ENCODE measurements at regions not wholly inside any gene's neighbourhood (a gene's known extent, or its start where the extent isn't known, plus 50 kb on each side); places are given as distances from the start of the nearest gene placed in this dataset.
"Not testable (repeated sequence)": the region's sequence is repeated elsewhere in the genome, so short reads cannot be mapped to it uniquely, and the experiment has no call there.

DNA sequence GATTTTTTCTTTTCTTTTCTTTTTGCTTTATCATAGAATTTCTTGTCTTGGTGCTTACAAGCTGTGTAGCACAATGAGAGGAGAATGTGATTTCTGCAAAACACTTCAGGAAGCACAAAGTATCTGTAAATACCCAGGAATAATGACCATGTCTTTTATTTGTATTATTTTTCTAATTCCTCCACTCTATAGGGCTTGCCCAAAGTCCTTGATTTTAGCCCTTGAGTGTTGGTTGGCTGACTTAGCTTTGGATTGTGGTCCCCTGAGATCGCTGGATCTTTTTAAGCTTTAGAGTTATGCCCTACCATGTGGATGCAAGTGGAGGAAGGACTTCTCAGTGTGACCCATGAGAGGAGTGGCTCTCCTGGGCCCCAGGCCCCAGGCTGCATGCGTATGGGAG, 52.2 kb downstream of the HOXC4 start:
- not testable (repeated sequence) for H3K4me3 ChIP-seq (ENCODE audit: low read length); H3K4me1 ChIP-seq (ENCODE audit: insufficient read depth, low read length); H3K9me3 ChIP-seq (ENCODE audit: low read depth, low read length)
- H3K27me3 ChIP-seq (ENCODE audit: insufficient read depth, low read length) = peaks cover 19% of the 10 kb centered on the region

DNA sequence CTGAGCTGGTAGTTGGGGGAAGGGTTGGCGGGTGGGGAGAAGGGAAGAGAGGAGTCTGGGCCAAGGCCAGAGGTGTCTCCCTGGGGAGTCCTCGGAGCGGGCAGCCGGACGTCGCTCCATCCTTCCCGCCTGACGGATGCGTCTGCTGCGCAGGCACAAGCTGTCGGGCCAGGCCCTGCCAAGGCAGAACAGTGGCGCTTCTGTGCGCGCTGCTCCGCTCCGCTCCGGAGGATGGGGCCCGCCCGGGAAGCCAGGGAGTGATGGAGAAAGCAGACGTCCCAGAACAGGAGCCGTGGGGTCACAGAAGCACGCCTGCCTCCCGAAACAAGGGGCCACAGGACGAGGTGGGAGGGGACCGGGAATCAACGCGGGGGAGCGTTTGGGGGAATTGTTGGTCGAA, 52.6 kb downstream of the HOXC4 start:
- H3K9me3 ChIP-seq (ENCODE audit: low read depth, low read length); H3K4me3 ChIP-seq (ENCODE audit: low read length); H3K4me1 ChIP-seq (ENCODE audit: insufficient read depth, low read length): not testable (repeated sequence)
- H3K27me3 ChIP-seq (ENCODE audit: insufficient read depth, low read length) = peaks cover 19% of the 10 kb centered on the region

DNA sequence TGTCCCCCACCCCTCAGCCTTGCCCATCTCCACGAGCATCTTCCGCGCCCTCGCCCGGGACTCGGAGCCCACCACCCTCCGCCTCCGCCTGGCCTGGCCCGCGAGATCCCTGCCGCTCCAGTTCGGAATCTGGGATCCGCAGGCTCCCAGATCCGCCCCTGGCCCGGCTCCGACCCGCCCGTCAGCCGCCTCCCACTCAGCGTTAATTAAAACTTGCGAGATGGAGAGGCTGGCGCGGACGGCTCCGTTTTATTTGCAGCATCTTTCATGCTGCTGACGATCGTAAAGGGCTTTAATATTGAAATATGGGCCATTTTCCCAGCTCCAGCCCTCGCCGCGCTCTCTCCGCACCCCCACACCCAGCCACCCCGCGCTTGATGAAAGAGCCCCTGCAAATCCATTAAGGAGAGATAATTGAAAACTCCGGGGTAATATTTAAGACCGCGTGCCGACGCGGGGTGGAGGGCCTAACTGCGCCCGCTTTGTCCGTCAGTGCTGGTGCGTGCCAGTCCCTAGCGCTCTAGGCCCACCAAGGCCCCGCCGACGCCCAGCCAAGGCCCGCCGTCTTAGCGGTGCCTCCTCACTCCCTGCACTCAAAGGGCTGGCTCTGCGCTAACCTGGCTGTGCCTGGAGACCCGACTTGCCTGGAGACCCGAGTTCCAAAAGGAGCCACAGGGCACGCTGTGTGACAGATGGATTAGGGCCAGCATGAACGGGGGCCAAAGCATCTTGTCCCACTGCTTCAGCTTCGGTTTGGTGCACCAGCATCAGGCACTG, 53.4 kb downstream of the HOXC4 start:
- H3K4me3 ChIP-seq (ENCODE audit: low read length); H3K9me3 ChIP-seq (ENCODE audit: low read depth, low read length); H3K4me1 ChIP-seq (ENCODE audit: insufficient read depth, low read length): not testable (repeated sequence)
- H3K27me3 ChIP-seq (ENCODE audit: insufficient read depth, low read length) = peaks cover 21% of the 10 kb centered on the region

DNA sequence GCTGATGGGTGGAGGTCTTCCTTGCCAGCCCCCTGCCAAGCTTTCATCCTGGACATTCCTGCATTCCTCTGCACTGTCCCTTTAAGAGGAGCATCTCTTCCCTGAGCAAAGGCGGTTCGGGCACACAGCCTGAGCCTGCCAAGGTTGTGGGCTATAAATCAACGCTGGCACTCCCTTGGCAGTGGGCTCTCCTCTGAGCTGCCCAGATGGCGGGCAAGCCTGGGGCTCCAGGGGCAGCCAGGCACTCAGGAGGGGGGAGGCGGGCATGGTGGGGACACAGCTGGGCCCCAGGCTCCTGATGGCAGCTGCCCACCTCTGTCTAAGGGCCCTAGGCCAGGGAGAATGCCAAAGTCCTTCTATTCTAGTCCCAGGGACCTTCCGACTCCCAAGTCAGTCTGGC, 58.7 kb downstream of the HOXC4 start:
- not testable (repeated sequence) for H3K4me3 ChIP-seq (ENCODE audit: low read length); H3K9me3 ChIP-seq (ENCODE audit: low read depth, low read length); H3K27me3 ChIP-seq (ENCODE audit: insufficient read depth, low read length); H3K4me1 ChIP-seq (ENCODE audit: insufficient read depth, low read length)

DNA sequence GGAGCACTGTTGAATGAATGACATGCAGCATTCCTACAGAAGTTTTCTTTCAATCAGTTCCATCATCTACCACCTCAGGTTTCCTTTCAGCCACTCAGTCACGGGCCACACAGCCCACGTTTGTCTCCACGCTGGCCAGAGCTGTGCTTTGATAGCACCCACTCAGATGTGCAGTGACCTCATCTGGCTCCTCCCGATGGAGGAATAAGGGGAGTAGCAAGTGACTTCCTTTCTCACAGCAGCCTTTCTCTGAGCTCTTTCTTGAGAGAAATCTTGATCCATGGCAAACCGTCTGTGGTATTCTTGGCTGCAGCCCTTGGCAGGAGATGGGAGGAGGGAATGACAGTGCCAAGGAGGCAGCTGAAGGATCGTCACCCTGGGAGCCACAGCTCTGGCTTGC, 62.4 kb downstream of the HOXC4 start:
- not testable (repeated sequence) for H3K27me3 ChIP-seq (ENCODE audit: insufficient read depth, low read length); H3K9me3 ChIP-seq (ENCODE audit: low read depth, low read length); H3K4me3 ChIP-seq (ENCODE audit: low read length); H3K4me1 ChIP-seq (ENCODE audit: insufficient read depth, low read length)

DNA sequence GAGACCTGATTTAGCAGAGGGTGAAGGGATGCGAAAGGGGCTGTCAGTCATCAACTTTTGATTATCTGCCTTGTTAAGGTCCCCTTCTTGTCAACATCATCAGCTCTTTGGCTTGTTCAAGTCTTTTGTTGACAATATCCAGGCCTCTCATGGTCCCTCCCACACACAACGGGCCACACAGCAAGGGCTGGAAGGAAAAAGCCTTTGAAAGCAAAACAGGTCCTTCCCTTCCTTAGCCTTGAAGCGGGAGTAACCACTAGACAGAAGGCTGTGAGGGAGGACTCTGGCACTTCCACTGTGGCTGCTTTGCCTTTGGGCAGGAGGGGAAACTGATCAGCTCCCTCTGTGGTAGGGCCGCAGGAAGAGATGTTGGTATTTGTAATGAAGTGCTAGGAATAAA, 63.8 kb downstream of the HOXC4 start:
- H3K27me3 ChIP-seq (ENCODE audit: insufficient read depth, low read length); H3K9me3 ChIP-seq (ENCODE audit: low read depth, low read length); H3K4me3 ChIP-seq (ENCODE audit: low read length); H3K4me1 ChIP-seq (ENCODE audit: insufficient read depth, low read length): not testable (repeated sequence)

DNA sequence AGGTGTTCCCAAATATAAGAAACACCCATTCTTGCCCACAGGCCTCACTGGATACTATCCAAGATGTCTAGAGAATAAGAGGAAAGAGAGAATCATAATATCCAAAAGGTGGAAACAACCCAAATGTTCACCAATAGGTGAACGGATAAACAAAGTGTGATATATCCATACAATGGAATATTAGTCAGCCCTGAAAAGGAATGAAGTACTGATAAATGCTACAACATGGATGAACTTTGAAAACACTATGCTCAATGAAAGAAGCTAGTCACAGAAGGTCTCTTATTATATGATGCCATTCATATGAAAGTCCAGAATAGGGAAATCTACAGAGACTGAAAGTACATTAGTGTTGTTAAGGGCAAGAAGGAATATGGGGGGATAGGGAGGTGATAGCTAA, 65.4 kb downstream of the HOXC4 start:
- not testable (repeated sequence) for H3K9me3 ChIP-seq (ENCODE audit: low read depth, low read length); H3K4me3 ChIP-seq (ENCODE audit: low read length); H3K4me1 ChIP-seq (ENCODE audit: insufficient read depth, low read length)
- peaks cover 16% of the 10 kb centered on the region for H3K27me3 ChIP-seq (ENCODE audit: insufficient read depth, low read length)

DNA sequence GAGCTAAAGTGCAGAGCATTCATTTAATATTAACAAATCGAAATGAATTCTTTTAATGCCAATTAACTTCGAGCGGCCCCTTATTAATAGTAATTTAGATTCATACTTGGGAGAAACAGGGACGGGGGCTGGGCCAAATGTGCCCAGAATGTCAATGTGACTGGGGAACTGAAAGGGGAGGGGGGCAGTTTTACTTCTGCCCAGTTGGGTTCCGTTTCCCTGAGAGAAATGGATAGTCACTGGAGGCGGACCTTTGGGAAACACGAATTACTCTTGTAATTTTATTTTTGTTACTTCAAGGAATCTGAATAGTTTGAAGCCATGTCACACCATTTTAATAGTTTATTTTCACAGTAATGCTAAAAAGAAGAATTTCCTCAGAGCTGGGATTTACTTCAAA, 64.8 kb downstream of the SMUG1 start:
- Histone ChIP-seq H3K27me3 (ENCODE audit: insufficient read depth, low read length) (peaks cover 60% of the 10 kb centered on the region), H3K4me1 (ENCODE audit: insufficient read depth, low read length) (peaks cover 16% of the 10 kb centered on the region)
- not testable (repeated sequence) for H3K4me3 ChIP-seq (ENCODE audit: low read length); H3K9me3 ChIP-seq (ENCODE audit: low read depth, low read length)

DNA sequence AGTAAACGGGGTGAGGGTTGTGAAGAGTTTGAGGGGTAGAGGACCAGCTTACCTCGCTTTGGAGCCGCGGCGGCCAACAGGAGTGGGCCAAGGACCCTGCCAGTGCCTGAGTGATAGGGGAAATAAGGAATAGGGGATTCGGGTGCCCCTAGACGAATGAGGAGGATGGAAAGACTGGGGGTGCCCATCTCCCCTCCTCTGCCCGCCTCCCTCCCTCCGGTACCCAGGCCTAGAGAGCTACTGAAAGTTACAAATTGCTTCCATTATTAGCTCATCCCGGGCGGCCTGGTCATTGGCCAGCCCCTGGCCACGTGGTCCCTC, 63.1 kb downstream of the SMUG1 start:
- Histone ChIP-seq H3K27me3 (ENCODE audit: insufficient read depth, low read length) (peaks cover 71% of the 10 kb centered on the region), H3K4me1 (ENCODE audit: insufficient read depth, low read length) (peaks cover 16% of the 10 kb centered on the region)
- H3K9me3 ChIP-seq (ENCODE audit: low read depth, low read length); H3K4me3 ChIP-seq (ENCODE audit: low read length): not testable (repeated sequence)

DNA sequence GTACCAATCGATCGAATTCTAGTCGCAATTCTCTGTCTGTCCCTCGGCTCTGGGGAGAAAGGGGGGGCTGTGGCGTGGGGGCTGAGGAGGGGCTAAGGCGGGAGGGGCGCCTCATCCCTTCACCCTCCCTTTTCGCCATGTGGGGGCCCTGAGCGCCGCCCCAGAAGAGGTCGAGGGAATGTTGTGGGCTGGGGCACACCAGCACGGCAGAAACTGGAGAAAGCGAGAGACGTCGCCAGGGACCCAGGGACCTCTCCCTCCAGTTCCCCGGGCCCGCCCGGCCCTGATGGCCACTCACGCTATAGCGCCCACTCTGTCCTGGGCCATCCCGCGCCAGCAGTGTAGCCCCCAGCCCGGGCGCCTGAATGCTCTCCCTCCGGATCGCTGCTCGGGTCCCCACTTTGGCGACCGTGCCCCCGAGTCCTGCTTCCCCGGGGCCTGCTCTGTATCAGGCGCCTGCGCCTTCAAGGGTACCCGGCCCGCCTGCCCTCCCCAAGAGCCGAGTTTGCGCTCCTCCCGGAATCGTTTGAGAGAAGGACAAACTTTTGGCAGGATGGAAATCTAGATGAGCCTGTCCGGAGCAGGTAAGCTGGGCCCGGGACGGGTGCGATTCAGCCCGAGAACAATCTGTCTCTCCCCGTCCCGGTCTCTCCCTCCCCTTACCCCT, 62.6 kb downstream of the SMUG1 start:
- Histone ChIP-seq H3K9me3 (ENCODE audit: low read depth, low read length) (no peaks in the 10 kb centered on the region), H3K4me3 (ENCODE audit: low read length) (no peak overlapping the region), H3K4me1 (ENCODE audit: insufficient read depth, low read length) (peaks cover 16% of the 10 kb centered on the region), H3K27me3 (ENCODE audit: insufficient read depth, low read length) (peaks cover 76% of the 10 kb centered on the region)

DNA sequence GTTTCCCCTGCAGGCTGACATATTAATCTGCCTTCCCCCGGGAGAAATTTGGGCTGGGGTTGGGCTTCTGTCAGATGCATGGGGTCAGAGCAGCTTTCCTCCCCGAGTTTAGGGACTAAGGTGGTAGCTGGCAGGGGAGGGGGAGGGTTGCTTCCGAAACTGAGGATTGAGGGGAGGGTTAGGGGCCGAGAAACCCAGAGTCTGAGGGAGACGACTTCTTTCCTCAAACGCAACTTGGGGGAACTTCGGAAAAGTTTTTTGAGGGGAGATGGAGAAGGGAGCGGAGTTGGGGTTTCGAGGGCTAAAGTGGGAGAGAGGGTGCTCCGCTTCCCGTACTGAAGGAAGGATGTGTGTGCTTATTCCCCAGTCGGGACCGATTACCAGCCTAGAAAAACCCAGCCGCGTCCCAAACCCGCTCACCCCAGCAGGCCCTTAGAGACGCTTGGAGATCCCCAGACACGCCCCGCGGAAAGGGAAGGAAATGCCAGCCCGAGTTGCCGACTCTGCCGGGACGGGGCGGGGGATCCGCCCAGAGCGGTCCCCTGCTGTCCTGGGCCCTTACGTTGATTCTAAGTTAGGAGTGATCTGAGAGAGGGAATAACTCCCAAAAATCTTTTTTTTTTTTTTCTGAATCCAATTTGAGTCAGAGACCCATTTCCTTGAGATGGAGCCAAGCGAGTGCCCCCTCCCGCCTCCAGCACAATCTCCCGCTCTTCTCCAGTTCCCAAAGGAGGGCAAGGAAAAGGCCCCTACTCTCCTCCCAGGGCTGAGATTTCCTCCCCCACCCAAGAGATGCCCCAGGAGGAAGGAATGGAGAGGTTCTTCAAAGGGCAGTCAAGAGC, 61.9 kb downstream of the SMUG1 start:
- Histone ChIP-seq H3K4me3 (ENCODE audit: low read length) (no peak overlapping the region), H3K27me3 (ENCODE audit: insufficient read depth, low read length) (peaks cover 77% of the 10 kb centered on the region), H3K4me1 (ENCODE audit: insufficient read depth, low read length) (peaks cover 16% of the 10 kb centered on the region), H3K9me3 (ENCODE audit: low read depth, low read length) (no peaks in the 10 kb centered on the region)

DNA sequence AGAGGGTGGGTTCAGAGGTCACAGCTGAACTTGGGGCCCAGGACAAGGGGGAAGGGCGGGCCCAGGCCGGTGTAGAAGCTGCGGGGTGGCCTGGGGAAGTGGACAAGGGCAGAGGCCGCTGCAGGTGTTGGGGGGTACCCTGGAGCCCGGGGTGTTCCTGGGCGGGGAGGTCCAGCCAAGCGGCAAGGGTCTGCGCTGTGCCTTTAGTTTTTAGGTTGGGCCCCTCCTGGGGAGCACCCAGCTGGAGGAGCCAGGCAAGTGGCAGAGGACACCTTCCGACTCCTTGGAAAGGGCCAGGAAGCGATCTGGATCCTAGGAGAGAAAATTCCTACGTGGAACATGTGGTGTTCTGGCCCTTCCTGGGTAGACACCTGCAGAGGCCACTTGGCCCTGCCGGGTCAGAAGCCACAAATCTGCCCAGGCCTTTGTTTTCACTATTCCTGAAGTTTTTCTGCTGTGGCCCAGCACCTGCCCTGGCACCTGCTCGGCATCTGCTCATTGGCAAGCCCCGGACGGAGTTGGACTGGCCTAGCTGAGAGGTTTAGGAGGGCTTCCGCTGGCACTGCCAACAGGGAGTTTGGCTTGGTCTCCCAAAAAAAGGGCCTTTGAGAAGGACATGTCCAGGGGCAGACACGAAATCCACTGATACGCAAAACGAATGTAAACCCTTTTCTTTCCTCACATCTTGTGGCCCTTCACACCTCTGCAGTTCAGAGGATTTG, 61.1 kb downstream of the SMUG1 start:
- no peaks in the 10 kb centered on the region for H3K9me3 ChIP-seq (ENCODE audit: low read depth, low read length)
- no peak overlapping the region for H3K4me3 ChIP-seq (ENCODE audit: low read length)
- H3K4me1 ChIP-seq (ENCODE audit: insufficient read depth, low read length) = peaks cover 16% of the 10 kb centered on the region
- peaks cover 78% of the 10 kb centered on the region for H3K27me3 ChIP-seq (ENCODE audit: insufficient read depth, low read length)

DNA sequence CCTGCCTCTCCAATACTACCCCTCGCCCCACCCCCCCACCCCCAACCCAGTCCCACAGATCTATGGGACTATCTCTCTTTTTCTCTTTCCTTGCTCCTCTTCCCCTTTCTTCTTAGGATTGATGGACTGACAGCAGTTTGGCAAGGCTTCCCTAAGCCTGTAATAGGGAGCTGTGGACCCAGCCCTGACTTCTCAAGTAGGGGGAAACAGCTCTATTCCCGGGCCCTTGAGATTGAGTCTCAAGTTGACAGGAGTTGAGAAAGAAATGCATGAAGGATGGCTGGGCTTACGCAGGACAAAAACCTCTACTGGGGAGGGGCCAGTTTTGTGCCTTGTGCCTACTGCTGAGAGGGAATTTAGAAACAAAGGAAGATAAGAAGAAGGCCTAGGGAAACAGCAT, 60.4 kb downstream of the SMUG1 start:
- H3K27me3 ChIP-seq (ENCODE audit: insufficient read depth, low read length) = peaks cover 76% of the 10 kb centered on the region

DNA sequence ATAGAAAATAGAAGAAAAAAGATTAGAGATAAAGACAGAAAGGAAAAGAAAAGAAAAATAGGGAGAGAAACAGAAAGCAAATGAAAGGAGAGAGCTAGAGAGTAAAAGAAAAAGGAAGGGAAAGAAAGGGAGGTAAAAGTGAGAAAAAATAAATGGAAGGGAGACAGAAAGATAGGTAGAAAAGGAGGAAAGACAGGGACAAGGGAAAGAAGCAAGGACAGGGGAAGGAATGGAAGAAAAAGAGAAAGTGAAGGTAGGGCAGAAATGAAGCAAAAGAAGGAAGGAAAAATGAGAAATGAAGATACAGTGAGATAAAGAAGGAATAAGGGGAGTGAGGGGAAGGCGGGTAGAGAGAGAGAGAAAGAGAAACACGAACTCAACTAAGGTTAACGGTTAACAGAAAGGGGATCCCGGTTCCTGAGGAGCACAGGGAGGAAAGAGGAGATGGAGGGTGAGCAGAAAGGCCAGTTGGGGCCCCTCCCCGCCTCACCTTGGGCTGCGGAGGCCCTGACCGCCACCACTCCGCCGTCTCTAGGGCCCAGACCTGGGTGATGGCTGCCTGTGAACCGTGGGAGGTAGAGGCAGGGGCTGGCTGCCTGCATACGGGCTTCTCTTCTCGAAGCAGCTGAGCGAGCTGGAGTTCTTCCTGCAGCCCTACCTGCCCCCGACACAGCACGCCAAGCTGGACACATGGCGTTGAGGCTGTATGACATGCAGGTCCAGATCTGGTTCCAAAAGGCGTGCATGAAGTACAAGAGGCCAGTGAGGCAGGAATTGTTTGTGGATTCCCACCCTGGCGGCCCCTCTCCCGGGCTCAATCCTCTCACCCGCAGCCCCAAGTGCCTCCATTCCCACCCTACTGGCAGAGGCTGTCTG, 59.5 kb downstream of the SMUG1 start:
- Histone ChIP-seq H3K27me3 (ENCODE audit: insufficient read depth, low read length) (peaks cover 75% of the 10 kb centered on the region), H3K4me3 (ENCODE audit: low read length) (no peak overlapping the region), H3K4me1 (ENCODE audit: insufficient read depth, low read length) (peaks cover 16% of the 10 kb centered on the region)

More for the DNA sequence above, 60.4 kb downstream of the SMUG1 start:
- Histone ChIP-seq H3K4me3 (ENCODE audit: low read length) (no peak overlapping the region), H3K4me1 (ENCODE audit: insufficient read depth, low read length) (peaks cover 16% of the 10 kb centered on the region), H3K9me3 (ENCODE audit: low read depth, low read length) (no peaks in the 10 kb centered on the region)

More for the DNA sequence above, 59.5 kb downstream of the SMUG1 start:
- no peaks in the 10 kb centered on the region for H3K9me3 ChIP-seq (ENCODE audit: low read depth, low read length)
